ENCODE measurements at regions not wholly inside any gene's neighbourhood (a gene's known extent, or its start where the extent isn't known, plus 50 kb on each side); places are given as distances from the start of the nearest gene placed in this dataset.

- Histone ChIP-seq H3K36me3 (ENCODE audit: low read depth) (no peaks in the 10 kb centered on the region), H3K9me2 (ENCODE audit: insufficient read depth) (no peaks in the 10 kb centered on the region), H2AFZ (no peak overlapping the region), H3F3A (ENCODE audit: insufficient read depth) (no peaks in the 10 kb centered on the region), H3K9me3 (ENCODE audit: low read depth) (no peaks in the 10 kb centered on the region), H3K4me2 (ENCODE audit: unreplicated experiment) (no peak overlapping the region), H3K4me1 (ENCODE audit: insufficient read depth) (no peaks in the 10 kb centered on the region), H3K27me3 (replicated peaks; ENCODE audit: insufficient read depth) (no peaks in the 10 kb centered on the region), H3K79me2 (ENCODE audit: insufficient read depth) (no peaks in the 10 kb centered on the region), H3K4me3 (no peak overlapping the region), H4K20me1 (ENCODE audit: insufficient read depth) (no peaks in the 10 kb centered on the region), H3K27ac (no peak overlapping the region), H3K9ac (no peak overlapping the region)
- no peak for DNase-seq
- in situ Hi-C loops (cut with MboI), result no loop called here
- WGBS, 2 experiments (ENCODE audit: low coverage in 1 of 2, low lambda C conversion rate in 2 of 2, missing lambda C conversion rate in 2 of 2), result 16 to 24% methylated on average over 4 of the region's 4 CpGs
- no peak for TF ChIP-seq EZH2 (IDR thresholded peaks at IDR 0.05; ENCODE audit: insufficient read depth, poor library complexity, severe bottlenecking)
Measured at GRCh38 chr21:23374155-23374554, 2233.1 kb downstream of the MRPL39 start.

- Histone ChIP-seq H3F3A (ENCODE audit: insufficient read depth) (no peaks in the 10 kb centered on the region), H3K36me3 (ENCODE audit: low read depth) (no peaks in the 10 kb centered on the region), H3K9me3 (ENCODE audit: low read depth) (no peaks in the 10 kb centered on the region), H3K79me2 (ENCODE audit: insufficient read depth) (no peaks in the 10 kb centered on the region), H3K4me2 (ENCODE audit: unreplicated experiment) (no peak overlapping the region), H3K27ac (no peak overlapping the region), H3K4me3 (no peak overlapping the region), H3K9ac (no peak overlapping the region), H3K9me2 (ENCODE audit: insufficient read depth) (no peaks in the 10 kb centered on the region), H3K4me1 (ENCODE audit: insufficient read depth) (no peaks in the 10 kb centered on the region), H4K20me1 (ENCODE audit: insufficient read depth) (no peaks in the 10 kb centered on the region), H3K27me3 (replicated peaks; ENCODE audit: insufficient read depth) (no peaks in the 10 kb centered on the region), H2AFZ (no peak overlapping the region)
- WGBS, 2 experiments (ENCODE audit: low coverage in 1 of 2, low lambda C conversion rate in 2 of 2, missing lambda C conversion rate in 2 of 2), result 0 to 6% methylated on average over 1 of the region's 1 CpG
- in situ Hi-C loops (cut with MboI), result no loop called here
- DNase-seq, result no peak
- TF ChIP-seq EZH2phosphoT487 (IDR thresholded peaks at IDR 0.05; ENCODE audit: insufficient read depth, low read depth) (no peak), EZH2 (IDR thresholded peaks at IDR 0.05; ENCODE audit: insufficient read depth, poor library complexity, severe bottlenecking) (no peak)
Measured at GRCh38 chr21:23356905-23357304, 2250.4 kb downstream of the MRPL39 start.

GRCh38 chr21:23316190-23316589, 2291.1 kb downstream of the MRPL39 start:
- H4K20me1 ChIP-seq (ENCODE audit: insufficient read depth), result no peaks in the 10 kb centered on the region
- no peak overlapping the region for H2AFZ ChIP-seq
- no peak overlapping the region for H3K4me2 ChIP-seq (ENCODE audit: unreplicated experiment)
- H3K9ac ChIP-seq, result no peak overlapping the region
- no peak overlapping the region for H3K27ac ChIP-seq
- H3K4me1 ChIP-seq (ENCODE audit: insufficient read depth), result no peaks in the 10 kb centered on the region
- H3K4me3 ChIP-seq, result no peak overlapping the region
- H3K27me3 ChIP-seq (replicated peaks; ENCODE audit: insufficient read depth), result no peaks in the 10 kb centered on the region
- H3K9me3 ChIP-seq (ENCODE audit: low read depth), result no peaks in the 10 kb centered on the region
- H3K9me2 ChIP-seq (ENCODE audit: insufficient read depth), result no peaks in the 10 kb centered on the region
- H3K79me2 ChIP-seq (ENCODE audit: insufficient read depth), result no peaks in the 10 kb centered on the region
- no peak for TF ChIP-seq EZH2 (IDR thresholded peaks at IDR 0.05; ENCODE audit: insufficient read depth, poor library complexity, severe bottlenecking)
- TF ChIP-seq EZH2phosphoT487 (IDR thresholded peaks at IDR 0.05; ENCODE audit: insufficient read depth, low read depth), result no peak
- DNase-seq, result no peak
- no peaks in the 10 kb centered on the region for H3F3A ChIP-seq (ENCODE audit: insufficient read depth)
- no peaks in the 10 kb centered on the region for H3K36me3 ChIP-seq (ENCODE audit: low read depth)
- in situ Hi-C loops (cut with MboI), result no loop called here

- H3K9me3 ChIP-seq (ENCODE audit: low read depth), result peaks cover 9% of the 10 kb centered on the region
- no peaks in the 10 kb centered on the region; the same call in 1 of the 2 replicates for H3K9me2 ChIP-seq (ENCODE audit: insufficient read depth)
- no peak for DNase-seq
- no peaks in the 10 kb centered on the region for H3K36me3 ChIP-seq (ENCODE audit: low read depth)
- in situ Hi-C loops (cut with MboI), result no loop called here
- no peaks in the 10 kb centered on the region for H3K27me3 ChIP-seq (replicated peaks; ENCODE audit: insufficient read depth)
- 0 to 4% methylated on average over 1 of the region's 1 CpG for WGBS, 2 experiments (ENCODE audit: low coverage in 1 of 2, low lambda C conversion rate in 2 of 2, missing lambda C conversion rate in 2 of 2)
- H3F3A ChIP-seq (ENCODE audit: insufficient read depth), result no peaks in the 10 kb centered on the region
- H3K4me3 ChIP-seq, result no peak overlapping the region
- H3K27ac ChIP-seq, result no peak overlapping the region
- TF ChIP-seq EZH2phosphoT487 (IDR thresholded peaks at IDR 0.05; ENCODE audit: insufficient read depth, low read depth) (no peak), EZH2 (IDR thresholded peaks at IDR 0.05; ENCODE audit: insufficient read depth, poor library complexity, severe bottlenecking) (no peak)
- no peak overlapping the region for H3K4me2 ChIP-seq (ENCODE audit: unreplicated experiment)
- no peak overlapping the region for H3K9ac ChIP-seq
- no peaks in the 10 kb centered on the region for H3K4me1 ChIP-seq (ENCODE audit: insufficient read depth)
- no peak overlapping the region for H2AFZ ChIP-seq
- H3K79me2 ChIP-seq (ENCODE audit: insufficient read depth), result no peaks in the 10 kb centered on the region
- H4K20me1 ChIP-seq (ENCODE audit: insufficient read depth), result no peaks in the 10 kb centered on the region
Measured at GRCh38 chr21:23308741-23309140, 2298.5 kb downstream of the MRPL39 start.

GRCh38 chr21:23307065-23307464, 2300.2 kb downstream of the MRPL39 start:
- no peaks in the 10 kb centered on the region for H3K4me1 ChIP-seq (ENCODE audit: insufficient read depth)
- no peak for DNase-seq
- no peaks in the 10 kb centered on the region; the same call in 1 of the 2 replicates for H3K9me2 ChIP-seq (ENCODE audit: insufficient read depth)
- H3K4me3 ChIP-seq, result no peak overlapping the region
- peaks cover 9% of the 10 kb centered on the region for H3K9me3 ChIP-seq (ENCODE audit: low read depth)
- 0% methylated on average over 1 of the region's 1 CpG for WGBS, 2 experiments (ENCODE audit: low coverage in 1 of 2, low lambda C conversion rate in 2 of 2, missing lambda C conversion rate in 2 of 2)
- no peaks in the 10 kb centered on the region for H3F3A ChIP-seq (ENCODE audit: insufficient read depth)
- no peaks in the 10 kb centered on the region for H3K36me3 ChIP-seq (ENCODE audit: low read depth)
- no peak overlapping the region for H3K9ac ChIP-seq
- TF ChIP-seq EZH2 (IDR thresholded peaks at IDR 0.05; ENCODE audit: insufficient read depth, poor library complexity, severe bottlenecking) (no peak), EZH2phosphoT487 (IDR thresholded peaks at IDR 0.05; ENCODE audit: insufficient read depth, low read depth) (no peak)
- no peak overlapping the region for H3K27ac ChIP-seq
- no peaks in the 10 kb centered on the region for H3K79me2 ChIP-seq (ENCODE audit: insufficient read depth)
- in situ Hi-C loops (cut with MboI), result no loop called here
- H3K4me2 ChIP-seq (ENCODE audit: unreplicated experiment), result no peak overlapping the region
- H2AFZ ChIP-seq, result no peak overlapping the region
- no peaks in the 10 kb centered on the region for H3K27me3 ChIP-seq (replicated peaks; ENCODE audit: insufficient read depth)
- no peaks in the 10 kb centered on the region for H4K20me1 ChIP-seq (ENCODE audit: insufficient read depth)

Data from GM23248 (cell line).